ENCODE measurements at regions not wholly inside any gene's neighbourhood (a gene's known extent, or its start where the extent isn't known, plus 50 kb on each side); places are given as distances from the start of the nearest gene placed in this dataset.

DNA sequence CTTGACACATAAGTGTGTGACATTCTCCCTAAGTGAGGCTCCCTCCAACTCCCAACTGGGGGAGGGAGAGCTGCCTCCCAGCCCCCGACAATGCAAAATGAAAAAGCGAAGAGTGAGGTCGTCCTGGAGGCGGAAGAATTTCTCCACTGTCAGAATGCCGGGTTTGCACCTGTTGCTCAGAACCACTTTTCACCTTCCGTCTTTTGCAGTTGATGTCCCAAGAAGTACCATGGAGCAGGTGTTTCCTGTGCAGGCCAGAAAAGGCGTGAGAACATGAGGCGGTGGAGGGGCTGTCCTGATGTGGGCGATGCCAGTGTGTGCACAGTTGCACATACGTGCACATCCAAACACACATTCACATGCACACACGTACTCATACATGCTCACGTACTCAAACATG is 158.6 kb upstream of the AJAP1 start:
- Histone ChIP-seq H3K36me3 (no peaks in the 10 kb centered on the region), H3K4me1 (no peaks in the 10 kb centered on the region), H3K27me3 (peaks cover 0 to 58% (median 0%) of the 10 kb centered on the region in 4 donors), H3K27ac (replicated peaks in 1 of 4) (no peak overlapping the region), H3K4me3 (no peak overlapping the region), H3K9me3 (peaks cover 0 to 4% (median 1%) of the 10 kb centered on the region in 4 donors)
- intact Hi-C loops (cut with DNase I): no loop called here
- WGBS: 88% methylated on average over 12 of the region's 12 CpGs
- TF ChIP-seq EP300 (IDR thresholded peaks at IDR 0.05) (no peak), CTCF (IDR thresholded peaks at IDR 0.05) (no peak), POLR2A (IDR thresholded peaks at IDR 0.05; ENCODE audit: low read depth) (no peak), POLR2AphosphoS5 (IDR thresholded peaks at IDR 0.05) (no peak)
- no peak for DNase-seq (ENCODE audit: extremely low spot score)

DNA sequence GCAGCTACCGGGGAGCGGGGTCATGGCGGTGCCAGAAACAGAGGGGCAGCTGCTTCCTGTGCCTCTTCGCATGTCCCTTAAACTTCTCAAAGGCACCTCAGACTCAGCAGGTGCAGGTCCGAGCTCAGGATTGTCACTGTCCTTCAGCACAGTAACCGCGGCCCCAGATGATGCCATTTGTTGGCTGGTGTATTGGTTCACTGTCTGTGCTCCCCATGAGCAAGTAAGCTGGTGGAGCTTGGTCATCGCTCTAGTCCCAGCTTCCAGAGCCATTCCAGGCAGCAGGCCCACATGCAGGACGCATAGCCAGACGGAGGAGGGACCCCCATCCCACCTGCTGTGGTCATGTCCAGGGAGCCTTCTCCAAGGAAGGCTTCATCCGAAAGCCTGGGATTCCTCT is 154.0 kb upstream of the AJAP1 start:
- Histone ChIP-seq H3K36me3 (no peaks in the 10 kb centered on the region), H3K27me3 (peaks cover 0 to 35% (median 0%) of the 10 kb centered on the region in 4 donors), H3K27ac (replicated peaks in 1 of 4) (no peak overlapping the region), H3K4me3 (no peak overlapping the region), H3K9me3 (no peaks in the 10 kb centered on the region), H3K4me1 (no peaks in the 10 kb centered on the region)
- no peak for TF ChIP-seq CTCF (IDR thresholded peaks at IDR 0.05)
- TF ChIP-seq POLR2A (IDR thresholded peaks at IDR 0.05; ENCODE audit: low read depth): no peak
- TF ChIP-seq EP300 (IDR thresholded peaks at IDR 0.05): no peak
- TF ChIP-seq POLR2AphosphoS5 (IDR thresholded peaks at IDR 0.05): no peak
- intact Hi-C loops (cut with DNase I): no loop called here
- WGBS: 90% methylated on average over 11 of the region's 11 CpGs
- DNase-seq (ENCODE audit: extremely low spot score): no peak

GRCh38 chr1:4506591-4506990 is 147.8 kb upstream of the AJAP1 start:
- peaks cover 0 to 36% (median 0%) of the 10 kb centered on the region in 4 donors for H3K27me3 ChIP-seq
- no peak overlapping the region for H3K27ac ChIP-seq (replicated peaks in 1 of 4)
- TF ChIP-seq POLR2A (IDR thresholded peaks at IDR 0.05; ENCODE audit: low read depth) (no peak), POLR2AphosphoS5 (IDR thresholded peaks at IDR 0.05) (no peak), CTCF (IDR thresholded peaks at IDR 0.05) (no peak), EP300 (IDR thresholded peaks at IDR 0.05) (no peak)
- WGBS: 90% methylated on average over 4 of the region's 4 CpGs
- H3K4me1 ChIP-seq: peaks cover 0 to 2% (median 0%) of the 10 kb centered on the region in 4 donors
- intact Hi-C loops (cut with DNase I): no loop called here
- no peak overlapping the region for H3K4me3 ChIP-seq
- no peaks in the 10 kb centered on the region for H3K36me3 ChIP-seq
- no peak for DNase-seq (ENCODE audit: extremely low spot score)
- H3K9me3 ChIP-seq: no peaks in the 10 kb centered on the region

DNA sequence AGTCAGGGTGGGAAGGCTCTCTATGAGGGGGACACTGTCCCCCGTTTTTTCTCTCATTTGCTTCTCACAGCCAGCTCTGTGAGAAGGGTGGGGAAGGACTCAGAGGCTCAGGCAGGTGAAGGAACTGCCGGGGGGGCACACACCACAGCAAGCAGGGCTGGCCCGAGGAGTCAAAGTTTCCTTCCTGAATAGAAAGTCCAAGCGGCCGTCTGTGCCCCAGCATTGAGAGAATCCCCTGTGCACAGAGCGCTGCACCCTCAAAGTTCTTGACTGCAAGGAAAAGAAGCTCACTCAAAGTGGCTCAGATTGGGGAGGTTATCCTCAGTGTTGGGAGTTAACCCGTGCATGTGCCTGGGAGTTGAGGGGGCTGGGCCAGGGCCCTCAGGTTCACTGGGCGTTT is 145.2 kb upstream of the AJAP1 start:
- intact Hi-C loops (cut with DNase I): no loop called here
- Histone ChIP-seq H3K27ac (replicated peaks in 1 of 4) (no peak overlapping the region), H3K4me1 (peaks cover 11 to 14% (median 11%) of the 10 kb centered on the region in 4 donors), H3K27me3 (peaks cover 0 to 23% (median 0%) of the 10 kb centered on the region in 4 donors), H3K36me3 (no peaks in the 10 kb centered on the region), H3K9me3 (no peaks in the 10 kb centered on the region), H3K4me3 (no peak overlapping the region)
- TF ChIP-seq CTCF (IDR thresholded peaks at IDR 0.05) (no peak), POLR2A (IDR thresholded peaks at IDR 0.05; ENCODE audit: low read depth) (no peak), POLR2AphosphoS5 (IDR thresholded peaks at IDR 0.05) (no peak), EP300 (IDR thresholded peaks at IDR 0.05) (no peak)
- 52% methylated on average over 8 of the region's 8 CpGs for WGBS
- DNase-seq (ENCODE audit: extremely low spot score): no peak

- Histone ChIP-seq H3K27me3 (peaks cover 0 to 24% (median 0%) of the 10 kb centered on the region in 4 donors), H3K27ac (replicated peaks in 1 of 4) (no peak overlapping the region), H3K36me3 (no peaks in the 10 kb centered on the region), H3K4me1 (peaks cover 11 to 14% (median 12%) of the 10 kb centered on the region in 4 donors), H3K9me3 (no peaks in the 10 kb centered on the region), H3K4me3 (no peak overlapping the region)
- no peak for DNase-seq (ENCODE audit: extremely low spot score)
- 73% methylated on average over 4 of the region's 4 CpGs for WGBS
- TF ChIP-seq POLR2A (IDR thresholded peaks at IDR 0.05; ENCODE audit: low read depth) (no peak), CTCF (IDR thresholded peaks at IDR 0.05) (no peak), POLR2AphosphoS5 (IDR thresholded peaks at IDR 0.05) (no peak), EP300 (IDR thresholded peaks at IDR 0.05) (no peak)
- intact Hi-C loops (cut with DNase I): no loop called here
These were observed 144.1 kb upstream of the AJAP1 start for GRCh38 chr1:4510276-4510691.
